H1 (cell line): ENCODE measurements at regions not wholly inside any gene's neighbourhood (a gene's known extent, or its start where the extent isn't known, plus 50 kb on each side); places are given as distances from the start of the nearest gene placed in this dataset.

Source experiments
- CTCF ChIA-PET: fragments of 300-600 bp; sonication (Branson Sonifier 250); formaldehyde crosslinking; loops from one replicate; lab custom pipeline; 2021; ENCODE audit not compliant: partially characterized antibody; lab: Charles Lee
- POLR2A ChIA-PET: fragments of 300-600 bp; sonication (Branson Sonifier 250); formaldehyde crosslinking; loops from one replicate; lab custom pipeline; 2021; ENCODE audit warnings: inconsistent platforms; ENCODE audit not compliant: partially characterized antibody; lab: Charles Lee
- DNase-seq, 2 experiments: peaks; one replicate each; pipeline versions ENCODE4 v3.0.0 to v3.0.0-alpha.2; 2010 to 2022; ENCODE audit warnings: low spot score in 2 of 2, low read depth in 1 of 2, mixed read lengths in 1 of 2
- FAIRE-seq: peaks from 2 replicates; lab custom pipeline; 2011; peaks lifted over from hg19 to GRCh38; lab: Jason Lieb, UNC
- H2AFZ ChIP-seq: 2 replicates; pipeline ENCODE4 v1.8.1; 2012; ENCODE audit warnings: low read length, inconsistent platforms
- H2AK5ac ChIP-seq: 2 replicates; pipeline ENCODE4 v1.6.1; 2013; ENCODE audit warnings: low read depth, low read length
- H2BK120ac ChIP-seq: replicated peaks from 2 replicates; pipeline ENCODE3; 2013; ENCODE audit warnings: low read depth, low read length, inconsistent platforms
- H2BK12ac ChIP-seq: 2 replicates; pipeline ENCODE4 v1.6.1; 2013; ENCODE audit warnings: low read depth, low read length
- H2BK15ac ChIP-seq: 2 replicates; pipeline ENCODE4 v1.6.1; 2013; ENCODE audit warnings: low read length
- H2BK20ac ChIP-seq: 2 replicates; pipeline ENCODE4 v1.6.1; 2013; ENCODE audit warnings: low read length
- H2BK5ac ChIP-seq: 2 replicates; pipeline ENCODE4 v1.6.1; 2013; ENCODE audit warnings: low read depth, low read length
- H3K14ac ChIP-seq: 2 replicates; pipeline ENCODE4 v1.6.1; 2013; ENCODE audit warnings: inconsistent platforms; ENCODE audit not compliant: insufficient read length
- H3K18ac ChIP-seq: 2 replicates; pipeline ENCODE4 v1.6.1; 2013; ENCODE audit warnings: low read length; ENCODE audit errors: extremely low read depth
- H3K23ac ChIP-seq: 2 replicates; pipeline ENCODE4 v1.6.1; 2013; ENCODE audit warnings: inconsistent platforms; ENCODE audit not compliant: insufficient read length
- H3K23me2 ChIP-seq: 2 replicates; pipeline ENCODE4 v1.6.1; 2013; ENCODE audit warnings: low read depth, low read length
- H3K27ac ChIP-seq: 2 replicates; pipeline ENCODE4 v1.6.1; 2011; ENCODE audit warnings: low read depth, low read length, inconsistent platforms
- H3K27me3 ChIP-seq, 4 experiments: replicated peaks in 1 of 4; 1 replicate in 1 of 4; 2 replicates in 3 of 4; pipeline versions ENCODE4 v1.6.1 to v1.8.1; 2011 to 2013; ENCODE audit warnings: low read length in 3 of 4, mild to moderate bottlenecking in 3 of 4, inconsistent platforms in 2 of 4, mixed read lengths in 2 of 4, moderate library complexity in 1 of 4; ENCODE audit not compliant: control insufficient read depth in 3 of 4, insufficient read depth in 3 of 4; ENCODE audit errors: extremely low read depth in 1 of 4
- H3K36me3 ChIP-seq, 4 experiments: 2 replicates each; pipeline versions ENCODE4 v1.6.1 to v1.8.1; 2011 to 2013; ENCODE audit warnings: mild to moderate bottlenecking in 4 of 4, low read length in 3 of 4, moderate library complexity in 2 of 4, control low read depth in 1 of 4, inconsistent platforms in 1 of 4; ENCODE audit not compliant: insufficient read depth in 4 of 4, control insufficient read depth in 2 of 4
- H3K4ac ChIP-seq: replicated peaks from 2 replicates; pipeline ENCODE3; 2013; ENCODE audit warnings: low read length, low read depth, mixed read lengths, inconsistent platforms; ENCODE audit not compliant: insufficient read length
- H3K4me1 ChIP-seq, 4 experiments: replicated peaks in 1 of 4; 1 replicate in 1 of 4; 2 replicates in 3 of 4; pipeline versions ENCODE4 v1.6.1 to v1.8.1; 2011 to 2013; ENCODE audit warnings: low read length in 3 of 4, inconsistent platforms in 2 of 4, mixed read lengths in 1 of 4; ENCODE audit not compliant: insufficient read depth in 4 of 4, control insufficient read depth in 3 of 4
- H3K4me2 ChIP-seq, 2 experiments: 2 replicates each; pipeline versions ENCODE4 v1.6.1 to v1.8.1; 2011 to 2013; ENCODE audit warnings: low read depth in 2 of 2, low read length in 2 of 2, control low read depth in 1 of 2, inconsistent platforms in 1 of 2, mild to moderate bottlenecking in 1 of 2; ENCODE audit not compliant: insufficient read depth in 1 of 2
- H3K4me3 ChIP-seq, 4 experiments: fragments of 200-600, 300-600 bp in 1 of 4; sonication (generic), shearing (Covaris generic), sonication (Bioruptor Twin) in 1 of 4; 2 replicates each; pipeline versions ENCODE4 v1.5.1 to v1.8.1; 2011 to 2016; ENCODE audit warnings: low read length in 4 of 4, low read depth in 3 of 4, control low read depth in 2 of 4, inconsistent platforms in 2 of 4, mild to moderate bottlenecking in 2 of 4, mixed read lengths in 1 of 4, moderate library complexity in 1 of 4; ENCODE audit not compliant: insufficient read depth in 2 of 4; ENCODE audit errors: extremely low read depth in 1 of 4
- H3K56ac ChIP-seq: replicated peaks from 2 replicates; pipeline ENCODE3; 2013; ENCODE audit warnings: low read depth, mild to moderate bottlenecking, mixed read lengths, low read length, inconsistent platforms; ENCODE audit not compliant: insufficient read length
- H3K79me1 ChIP-seq: 2 replicates; pipeline ENCODE4 v1.6.1; 2013; ENCODE audit warnings: low read depth, low read length, control low read depth
- H3K79me2 ChIP-seq, 2 experiments: 2 replicates each; pipeline versions ENCODE4 v1.6.1 to v1.8.1; 2012 to 2013; ENCODE audit warnings: low read length in 2 of 2, mild to moderate bottlenecking in 2 of 2, inconsistent platforms in 1 of 2; ENCODE audit not compliant: insufficient read depth in 2 of 2, control insufficient read depth in 1 of 2
- H3K9ac ChIP-seq, 4 experiments: replicated peaks in 1 of 4; 1 replicate in 1 of 4; 2 replicates in 3 of 4; pipeline versions ENCODE4 v1.6.1 to v1.8.1; 2011 to 2013; ENCODE audit warnings: low read depth in 3 of 4, low read length in 3 of 4, control low read depth in 2 of 4, mild to moderate bottlenecking in 2 of 4, moderate library complexity in 2 of 4, inconsistent platforms in 1 of 4; ENCODE audit errors: extremely low read depth in 1 of 4
- H3K9me3 ChIP-seq, 2 experiments: 2 replicates each; pipeline versions ENCODE4 v1.6.1 to v1.8.1; 2012 to 2013; ENCODE audit warnings: mild to moderate bottlenecking in 2 of 2, moderate library complexity in 2 of 2, control low read depth in 1 of 2, inconsistent platforms in 1 of 2, low read depth in 1 of 2, low read length in 1 of 2, mixed read lengths in 1 of 2; ENCODE audit not compliant: insufficient read depth in 2 of 2
- H4K20me1 ChIP-seq, 2 experiments: replicated peaks in 1 of 2; 2 replicates each; pipeline versions ENCODE3 to v1.8.1; 2011 to 2013; ENCODE audit warnings: inconsistent platforms in 2 of 2, low read length in 2 of 2, mild to moderate bottlenecking in 1 of 2; ENCODE audit not compliant: insufficient read depth in 2 of 2, control insufficient read depth in 1 of 2
- H4K5ac ChIP-seq: 2 replicates; pipeline ENCODE4 v1.6.1; 2013; ENCODE audit warnings: low read length, low read depth, mixed read lengths, inconsistent platforms; ENCODE audit not compliant: insufficient read length
- H4K8ac ChIP-seq: 2 replicates; pipeline ENCODE4 v1.8.0; 2013; ENCODE audit warnings: mild to moderate bottlenecking, moderate library complexity, low read length, inconsistent platforms; ENCODE audit not compliant: insufficient read depth; ENCODE audit errors: extremely low read depth
- H4K91ac ChIP-seq: replicated peaks from 2 replicates; pipeline ENCODE3; 2013; ENCODE audit warnings: low read length, mixed read lengths, inconsistent platforms; ENCODE audit not compliant: insufficient read length
- BCL11A ChIP-seq, 2 experiments: IDR thresholded peaks; one replicate each; pipeline ENCODE4 v1.6.1; 2011; ENCODE audit warnings: low read depth in 2 of 2, low read length in 2 of 2, mild to moderate bottlenecking in 2 of 2
- CBX5 ChIP-seq: fragments of 300-800, 300-1000 bp; sonication (generic); IDR thresholded peaks from 2 replicates; pipeline ENCODE4 v1.7.1; 2016; ENCODE audit warnings: antibody characterized with exemption, low read length, low read depth
- CHD1 ChIP-seq: IDR thresholded peaks from 2 replicates; pipeline ENCODE4 v1.6.1; 2012; ENCODE audit warnings: low read depth, low read length, improper control_type of control experiment
- CTBP2 ChIP-seq: IDR thresholded peaks from 2 replicates; pipeline ENCODE4 v1.7.0; 2011; ENCODE audit warnings: borderline replicate concordance, mild to moderate bottlenecking, moderate library complexity, mixed read lengths, low read length; ENCODE audit not compliant: insufficient read depth, insufficient read length
- CTCF ChIP-seq, 3 experiments: IDR thresholded peaks; 1 replicate in 2 of 3; 2 replicates in 1 of 3; pipeline versions ENCODE4 v1.5.1 to v1.6.1; 2011; ENCODE audit warnings: low read length in 3 of 3, mild to moderate bottlenecking in 3 of 3, inconsistent platforms in 2 of 3, low read depth in 1 of 3, moderate library complexity in 1 of 3; ENCODE audit not compliant: insufficient read depth in 1 of 3; ENCODE audit errors: control extremely low read depth in 1 of 3
- FOSL1 ChIP-seq: IDR thresholded peaks from 2 replicates; pipeline ENCODE4 v1.6.1; 2011; ENCODE audit warnings: mild to moderate bottlenecking, low read depth, low read length, moderate library complexity; ENCODE audit not compliant: insufficient read depth
- GABPA ChIP-seq: IDR thresholded peaks from 2 replicates; pipeline ENCODE4 v1.6.1; 2011; ENCODE audit warnings: mild to moderate bottlenecking, low read length, moderate library complexity, borderline replicate concordance; ENCODE audit not compliant: insufficient read depth
- GTF2F1 ChIP-seq: IDR thresholded peaks from 2 replicates; pipeline ENCODE4 v1.6.1; 2012; ENCODE audit warnings: low read depth, low read length, improper control_type of control experiment, borderline replicate concordance
- HDAC6 ChIP-seq: IDR thresholded peaks from one replicate; pipeline ENCODE4 v1.7.1; 2012; ENCODE audit warnings: low read depth, mild to moderate bottlenecking, inconsistent platforms, low read length, moderate library complexity
- KDM5A ChIP-seq: fragments of 200-600 bp; IDR thresholded peaks from 2 replicates; pipeline ENCODE4 v1.7.1; 2012; ENCODE audit warnings: mild to moderate bottlenecking, low read length, inconsistent platforms, mixed read lengths
- POLR2AphosphoS5 ChIP-seq: IDR thresholded peaks from 2 replicates; pipeline ENCODE4 v1.6.1; 2011; ENCODE audit warnings: low read depth, low read length
- SP2 ChIP-seq: IDR thresholded peaks from 2 replicates; pipeline ENCODE4 v1.6.1; 2012; ENCODE audit warnings: mild to moderate bottlenecking, low read length, inconsistent platforms
- YY1 ChIP-seq: IDR thresholded peaks from 2 replicates; pipeline ENCODE4 v1.6.1; 2011; ENCODE audit warnings: low read depth, mild to moderate bottlenecking, low read length
- WGBS, 2 experiments: shearing (Covaris generic) in 1 of 2; methylation state at CpG; one replicate each; pipeline versions ENCODE4 v1.1.6 to v1.1.7; 2013 to 2015; ENCODE audit warnings: low lambda C conversion rate in 2 of 2, mixed read lengths in 2 of 2, inconsistent platforms in 1 of 2, low coverage in 1 of 2, missing lambda C conversion rate in 1 of 2; ENCODE audit not compliant: insufficient replicate concordance in 2 of 2, insufficient coverage in 1 of 2, insufficient read length in 1 of 2; ENCODE audit errors: extremely low coverage in 1 of 2, missing lambda C conversion rate in 1 of 2; 5-methylcytosine and 5-hydroxymethylcytosine counted together

- no peak overlapping the region for H2BK20ac ChIP-seq
- H3K4me2 ChIP-seq, result no peak overlapping the region
- no peaks in the 10 kb centered on the region for H3K36me3 ChIP-seq
- no peaks in the 10 kb centered on the region for H4K20me1 ChIP-seq
- H4K8ac ChIP-seq, result no peak overlapping the region
- no peak overlapping the region for H2BK120ac ChIP-seq
- H3K27ac ChIP-seq, result no peak overlapping the region
- H4K91ac ChIP-seq, result no peak overlapping the region
- H2BK15ac ChIP-seq, result no peak overlapping the region
- POLR2A ChIA-PET, result no interaction called here
- H3K18ac ChIP-seq, result no peak overlapping the region
- no peaks in the 10 kb centered on the region for H3K23me2 ChIP-seq
- no peak overlapping the region for H3K4ac ChIP-seq
- H4K5ac ChIP-seq, result no peak overlapping the region
- no peaks in the 10 kb centered on the region for H3K79me2 ChIP-seq
- no peak overlapping the region for H2BK12ac ChIP-seq
- no peak for DNase-seq
- H3K23ac ChIP-seq, result no peak overlapping the region
- H2AFZ ChIP-seq, result no peak overlapping the region
- H3K4me1 ChIP-seq, result peaks cover 0 to 8% (median under 1%) of the 10 kb centered on the region in 4 experiments; a peak in 1 of 7 replicates
- CTCF ChIA-PET, result no interaction called here
- no peak for FAIRE-seq
- no peaks in the 10 kb centered on the region for H3K27me3 ChIP-seq
- H3K9me3 ChIP-seq, result no peaks in the 10 kb centered on the region
- no peak overlapping the region for H2BK5ac ChIP-seq
- H3K9ac ChIP-seq, result no peak overlapping the region
- H3K4me3 ChIP-seq, result no peak overlapping the region
- H2AK5ac ChIP-seq, result no peak overlapping the region
- 80% methylated on average over 1 of the region's 1 CpG; no CpG with 5 or more reads in 1 of the 2 experiments for WGBS, 2 experiments
- H3K14ac ChIP-seq, result no peak overlapping the region
- H3K79me1 ChIP-seq, result no peaks in the 10 kb centered on the region
- no peak overlapping the region for H3K56ac ChIP-seq
- TF ChIP-seq CHD1 (no peak), GTF2F1 (no peak), SP2 (no peak), CTCF (IDR thresholded peaks at IDR 0.05; ENCODE audit: control extremely low read depth in 1 of 3, insufficient read depth in 1 of 3, low read depth in 1 of 3, low read length in 3 of 3) (no peak), GABPA (no peak), KDM5A (no peak), POLR2AphosphoS5 (no peak), YY1 (no peak), CBX5 (no peak), HDAC6 (no peak), BCL11A (IDR thresholded peaks at IDR 0.05; ENCODE audit: low read depth in 2 of 2, low read length in 2 of 2) (no peak), CTBP2 (no peak), FOSL1 (no peak)
Measured at GRCh38 chr1:94303005-94303404, 65.6 kb upstream of the ARHGAP29 start.
